ENCODE measurements at regions not wholly inside any gene's neighbourhood (a gene's known extent, or its start where the extent isn't known, plus 50 kb on each side); places are given as distances from the start of the nearest gene placed in this dataset.

GRCh38 chr2:234804704-234805103, 147.1 kb upstream of the SH3BP4 start:
- H3K27me3 ChIP-seq, result no peaks in the 10 kb centered on the region
- no peaks in the 10 kb centered on the region for H3K36me3 ChIP-seq
- H3K4me3 ChIP-seq, result no peak overlapping the region
- TF ChIP-seq CTCF (IDR thresholded peaks at IDR 0.05) (no peak), POLR2A (IDR thresholded peaks at IDR 0.05) (no peak)
- WGBS, 4 donors, result 2 to 98% (median 23%) methylated on average over 1 of the region's 1 CpG
- H3K9me3 ChIP-seq, result peaks cover 0 to 16% (median 6%) of the 10 kb centered on the region in 12 donors
- H3K4me1 ChIP-seq, result no peaks in the 10 kb centered on the region
- no peak overlapping the region for H3K27ac ChIP-seq
- no peak for ATAC-seq
- intact Hi-C loops (cut with DNase I), result no loop called here
- no peak for DNase-seq

GRCh38 chr2:234802845-234803171, 149.0 kb upstream of the SH3BP4 start:
- 90 to 100% (median 98%) methylated on average over 1 of the region's 1 CpG for WGBS, 4 donors
- ATAC-seq, result no peak
- Histone ChIP-seq H3K9me3 (peaks cover 0 to 16% (median 6%) of the 10 kb centered on the region in 12 donors), H3K36me3 (no peaks in the 10 kb centered on the region), H3K4me3 (no peak overlapping the region), H3K4me1 (no peaks in the 10 kb centered on the region), H3K27ac (no peak overlapping the region), H3K27me3 (no peaks in the 10 kb centered on the region)
- TF ChIP-seq POLR2A (IDR thresholded peaks at IDR 0.05) (no peak), CTCF (IDR thresholded peaks at IDR 0.05) (no peak)
- intact Hi-C loops (cut with DNase I), result no loop called here
- no peak for DNase-seq

- DNase-seq (no peak), ATAC-seq (no peak)
- Histone ChIP-seq H3K36me3 (no peaks in the 10 kb centered on the region), H3K27me3 (no peaks in the 10 kb centered on the region), H3K27ac (no peak overlapping the region), H3K9me3 (peaks cover 0 to 16% (median 6%) of the 10 kb centered on the region in 12 donors), H3K4me3 (no peak overlapping the region), H3K4me1 (no peaks in the 10 kb centered on the region)
- no peak for TF ChIP-seq POLR2A (IDR thresholded peaks at IDR 0.05)
- intact Hi-C loops (cut with DNase I), result no loop called here
- WGBS, 4 donors, result 81 to 84% (median 83%) methylated on average over 4 of the region's 4 CpGs
Measured at GRCh38 chr2:234802071-234802844, 149.6 kb upstream of the SH3BP4 start.

GRCh38 chr2:234797566-234798250, 154.1 kb upstream of the SH3BP4 start:
- no peaks in the 10 kb centered on the region for H3K27me3 ChIP-seq
- no peaks in the 10 kb centered on the region for H3K36me3 ChIP-seq
- WGBS, 4 donors, result 81 to 86% (median 83%) methylated on average over 14 to 15 of the region's 15 CpGs
- no peak overlapping the region for H3K4me3 ChIP-seq
- intact Hi-C loops (cut with DNase I), result no loop called here
- no peaks in the 10 kb centered on the region for H3K9me3 ChIP-seq
- H3K27ac ChIP-seq, result no peak overlapping the region
- no peaks in the 10 kb centered on the region for H3K4me1 ChIP-seq
- DNase-seq (no peak), ATAC-seq (no peak)
- TF ChIP-seq CTCF (IDR thresholded peaks at IDR 0.05) (no peak), POLR2A (IDR thresholded peaks at IDR 0.05) (no peak)

All from heart left ventricle (tissue), 16 donors.